AG09309 (cell line): ENCODE measurements at regions not wholly inside any gene's neighbourhood (a gene's known extent, or its start where the extent isn't known, plus 50 kb on each side); places are given as distances from the start of the nearest gene placed in this dataset.

Experiments
- DNase-seq: peaks from one replicate; pipeline ENCODE4 v3.0.0-alpha.2; 2010; ENCODE audit warnings: low read depth
- H3K4me3 ChIP-seq: 2 replicates; pipeline ENCODE4 v1.5.1; 2011; ENCODE audit warnings: mild to moderate bottlenecking, low read depth, low read length, moderate library complexity; ENCODE audit not compliant: control insufficient read depth
- CTCF ChIP-seq: IDR thresholded peaks from 2 replicates; pipeline ENCODE4 v1.5.1; 2011; ENCODE audit warnings: mild to moderate bottlenecking, low read depth, low read length, inconsistent platforms; ENCODE audit not compliant: insufficient read depth, control insufficient read depth; ENCODE audit errors: missing control alignments

DNA sequence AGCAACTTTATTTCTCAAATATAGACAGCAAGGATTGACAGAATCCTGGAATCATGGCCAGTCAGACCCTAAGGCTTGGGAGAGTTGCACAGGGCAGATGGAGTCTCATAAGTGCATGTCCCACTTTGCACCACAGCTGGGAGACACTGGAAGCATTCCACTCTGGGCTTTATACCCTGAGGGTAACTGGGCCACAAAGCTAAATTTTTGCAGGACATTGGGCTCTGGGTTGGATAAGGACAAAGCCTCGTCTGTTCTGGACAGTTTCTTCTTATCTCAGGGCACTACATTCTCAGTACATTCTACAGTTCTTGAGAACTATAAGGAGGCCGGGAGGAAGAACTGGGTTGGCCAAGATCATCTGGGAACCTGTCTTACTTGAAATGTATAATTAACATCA is 158.3 kb upstream of the IGFBP3 start:
- DNase-seq = no peak
- TF ChIP-seq CTCF = no peak
- H3K4me3 ChIP-seq = no peak overlapping the region

DNA sequence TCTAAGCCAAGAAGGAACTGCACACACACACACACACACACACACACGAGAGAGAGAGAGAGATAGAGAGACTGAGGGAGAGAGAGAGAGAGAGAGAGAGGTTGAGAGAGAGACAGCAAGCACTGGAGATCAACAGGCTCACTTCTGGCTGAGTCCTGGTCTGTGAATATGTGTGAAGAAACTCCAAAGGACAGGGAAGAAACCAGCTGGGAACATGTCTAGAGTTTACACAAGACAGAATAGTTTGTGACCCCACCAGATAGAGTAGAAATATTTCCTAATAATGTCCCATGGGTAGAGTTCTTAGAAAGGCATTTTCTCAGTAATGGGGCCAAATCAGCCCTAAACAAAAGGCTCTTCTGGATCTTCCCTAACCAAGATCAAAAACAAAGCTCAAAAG is 155.5 kb upstream of the IGFBP3 start:
- DNase-seq = no peak
- no peak overlapping the region for H3K4me3 ChIP-seq
- TF ChIP-seq CTCF = no peak

GRCh38 chr7:46072722-46073121 is 151.7 kb upstream of the IGFBP3 start:
- no peak for TF ChIP-seq CTCF
- H3K4me3 ChIP-seq = no peak overlapping the region
- no peak for DNase-seq

DNA sequence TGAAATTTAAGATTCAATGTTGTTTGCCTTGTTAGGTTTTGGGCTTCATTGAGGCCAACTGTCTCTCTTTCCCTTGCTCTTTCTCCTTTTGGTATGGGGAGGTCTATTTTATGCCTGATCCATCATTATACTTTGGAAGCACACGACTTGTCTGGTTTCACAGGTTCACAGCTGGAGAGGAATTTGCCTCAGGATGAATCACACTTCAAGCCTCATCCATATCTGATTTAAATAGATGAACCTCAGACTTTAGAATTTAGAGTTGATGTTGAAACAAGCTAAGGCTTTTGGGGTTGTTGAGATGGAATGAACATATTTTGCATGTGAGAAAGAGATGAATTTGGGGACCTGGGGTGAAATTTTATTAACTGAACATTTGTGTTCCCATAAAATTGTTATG is 150.5 kb upstream of the IGFBP3 start:
- peak; percentile 33 for DNase-seq
- TF ChIP-seq CTCF = no peak
- H3K4me3 ChIP-seq = no peak overlapping the region

- H3K4me3 ChIP-seq = no peak overlapping the region
- TF ChIP-seq CTCF = no peak
- peak; percentile 73 for DNase-seq
Measured at GRCh38 chr7:46071076-46071475, 150.0 kb upstream of the IGFBP3 start.

GRCh38 chr7:46068159-46068558 is 147.1 kb upstream of the IGFBP3 start:
- H3K4me3 ChIP-seq = no peak overlapping the region
- TF ChIP-seq CTCF = no peak
- DNase-seq = no peak
